MCF 10A (cell line): ENCODE measurements at regions not wholly inside any gene's neighbourhood (a gene's known extent, or its start where the extent isn't known, plus 50 kb on each side); places are given as distances from the start of the nearest gene placed in this dataset.
A peak's percentile ranks its signal among the peaks of the same experiment; 100 is the strongest.

Experiments
- BruUV-seq: library from RNA; stranded (reverse); fragments of 400-500 nt; replicated peaks from 2 replicates; lab custom pipeline; 2021; lab: Mats Ljungman, UMichigan
- CTCF ChIA-PET: fragments of 300-600 bp; sonication (Branson Sonifier 250); formaldehyde crosslinking; extraction: SDS; loops from one replicate; lab custom pipeline; 2021; ENCODE audit warnings: antibody characterized with exemption, inconsistent platforms; lab: Yijun Ruan, JAX
- POLR2A ChIA-PET: fragments of 300-600, 350-650 bp; sonication (Branson Sonifier 250); formaldehyde crosslinking; extraction: SDS; loops from one replicate; lab custom pipeline; 2020; ENCODE audit warnings: antibody characterized with exemption, inconsistent platforms; lab: Yijun Ruan, JAX
- DNase-seq: peaks from one replicate; pipeline ENCODE4 v3.0.0-alpha.2; 2018; ENCODE audit not compliant: unreplicated experiment
- H3K27ac Mint-ChIP-seq: one replicate; pipeline ENCODE4 v1.8.0; 2022; ENCODE audit warnings: mild to moderate bottlenecking, low read depth, mixed read lengths; ENCODE audit not compliant: unreplicated experiment
- H3K27me3 Mint-ChIP-seq: one replicate; pipeline ENCODE4 v1.8.0; 2022; ENCODE audit warnings: mixed read lengths; ENCODE audit not compliant: insufficient read depth, unreplicated experiment
- H3K36me3 Mint-ChIP-seq: one replicate; pipeline ENCODE4 v1.8.0; 2022; ENCODE audit warnings: mild to moderate bottlenecking, moderate library complexity, mixed read lengths; ENCODE audit not compliant: insufficient read depth, unreplicated experiment
- H3K4me1 Mint-ChIP-seq: one replicate; pipeline ENCODE4 v1.8.0; 2022; ENCODE audit warnings: mixed read lengths; ENCODE audit not compliant: insufficient read depth, unreplicated experiment
- H3K4me3 Mint-ChIP-seq: one replicate; pipeline ENCODE4 v1.8.0; 2022; ENCODE audit warnings: mild to moderate bottlenecking, moderate library complexity, mixed read lengths; ENCODE audit not compliant: unreplicated experiment
- H3K9me3 Mint-ChIP-seq: one replicate; pipeline ENCODE4 v1.8.0; 2022; ENCODE audit warnings: mixed read lengths; ENCODE audit not compliant: unreplicated experiment
- CTCF ChIP-seq: fragments of 200-600 bp; IDR thresholded peaks from one replicate; pipeline ENCODE4 v1.8.0; 2022; ENCODE audit warnings: antibody characterized with exemption, mild to moderate bottlenecking; ENCODE audit not compliant: unreplicated experiment
- intact Hi-C: fragments of 100-400 bp; cut with micrococcal nuclease; formaldehyde crosslinking; loops from 2 replicates; pipeline ENCODE4 v1.14.1; 2022

GRCh38 chr14:45868377-45868776, 615.4 kb upstream of the MIS18BP1 start:
- no peak overlapping the region for H3K4me3 Mint-ChIP-seq
- H3K27me3 Mint-ChIP-seq = no peaks in the 10 kb centered on the region
- no peak for TF ChIP-seq CTCF
- intact Hi-C loops = loop anchor here (10.0 kb wide), 1 partner anchor 1096 kb away; no protein-coding TSS in a partner anchor
- H3K27ac Mint-ChIP-seq = no peak overlapping the region
- BruUV-seq = no TSS peak
- ChIA-PET CTCF (interaction anchor here (1.0 to 1.2 kb wide), 2 partner anchors 30 to 32 kb away, joined by 4 to 5 read pairs; no protein-coding TSS in a partner anchor), POLR2A (no interaction called here)
- no peaks in the 10 kb centered on the region for H3K4me1 Mint-ChIP-seq
- H3K36me3 Mint-ChIP-seq = no peaks in the 10 kb centered on the region
- H3K9me3 Mint-ChIP-seq = no peaks in the 10 kb centered on the region
- peak; percentile 13 for DNase-seq

- BruUV-seq = no TSS peak
- H3K4me1 Mint-ChIP-seq = no peaks in the 10 kb centered on the region
- no peak overlapping the region for H3K4me3 Mint-ChIP-seq
- ChIA-PET CTCF (interaction anchor here (0.6 to 1.0 kb wide), 2 partner anchors 33 to 258 kb away, joined by 3 to 5 read pairs; no protein-coding TSS in a partner anchor), POLR2A (no interaction called here)
- H3K36me3 Mint-ChIP-seq = no peaks in the 10 kb centered on the region
- H3K9me3 Mint-ChIP-seq = no peaks in the 10 kb centered on the region
- H3K27ac Mint-ChIP-seq = no peak overlapping the region
- no peak for DNase-seq
- H3K27me3 Mint-ChIP-seq = no peaks in the 10 kb centered on the region
- intact Hi-C loops = loop anchor here (10.0 kb wide), 1 partner anchor 1098 kb away; no protein-coding TSS in a partner anchor
- no peak for TF ChIP-seq CTCF
Observed at GRCh38 chr14:45867046-45867894, 614.3 kb upstream of the MIS18BP1 start.

- DNase-seq = peak; percentile 34
- no peak overlapping the region for H3K4me3 Mint-ChIP-seq
- intact Hi-C loops = loop anchor here (1.0 to 2.0 kb wide), 2 partner anchors 102 to 506 kb away; no protein-coding TSS in a partner anchor
- no peak for TF ChIP-seq CTCF
- no TSS peak for BruUV-seq
- no peaks in the 10 kb centered on the region for H3K9me3 Mint-ChIP-seq
- H3K27ac Mint-ChIP-seq = no peak overlapping the region
- CTCF ChIA-PET = interaction anchor here (0.5 to 2.6 kb wide), 8 partner anchors 9 to 413 kb away, joined by 3 to 11 read pairs (median 4); no protein-coding TSS in a partner anchor
- POLR2A ChIA-PET = no interaction called here
- no peaks in the 10 kb centered on the region for H3K4me1 Mint-ChIP-seq
- no peaks in the 10 kb centered on the region for H3K36me3 Mint-ChIP-seq
- no peaks in the 10 kb centered on the region for H3K27me3 Mint-ChIP-seq
Observed at GRCh38 chr14:45838597-45838996, 585.6 kb upstream of the MIS18BP1 start.

GRCh38 chr14:45819107-45819506, 566.1 kb upstream of the MIS18BP1 start:
- no peaks in the 10 kb centered on the region for H3K4me1 Mint-ChIP-seq
- H3K36me3 Mint-ChIP-seq = no peaks in the 10 kb centered on the region
- POLR2A ChIA-PET = no interaction called here
- peak; percentile 9 for DNase-seq
- no peak overlapping the region for H3K4me3 Mint-ChIP-seq
- intact Hi-C loops = loop anchor here (1.0 kb wide), 1 partner anchor 209 kb away; no protein-coding TSS in a partner anchor
- CTCF ChIA-PET = no interaction called here
- no peak overlapping the region for H3K27ac Mint-ChIP-seq
- peak; percentile 6 for TF ChIP-seq CTCF
- no peaks in the 10 kb centered on the region for H3K9me3 Mint-ChIP-seq
- BruUV-seq = no TSS peak
- H3K27me3 Mint-ChIP-seq = no peaks in the 10 kb centered on the region
